ENCODE measurements at regions not wholly inside any gene's neighbourhood (a gene's known extent, or its start where the extent isn't known, plus 50 kb on each side); places are given as distances from the start of the nearest gene placed in this dataset. TPM values are rescaled to one million over a fixed set of nuclear protein-coding genes. Genes with fewer than 3 reads are reported as not detected.

Small RNAs in the stretch of these regions (small RNA-seq; reads per million reads assigned to genes)
- not detected for gene RN7SKP136
